NT2/D1 (cell line): ENCODE measurements at regions not wholly inside any gene's neighbourhood (a gene's known extent, or its start where the extent isn't known, plus 50 kb on each side); places are given as distances from the start of the nearest gene placed in this dataset.

Experiments used
- SUZ12 ChIP-seq: IDR thresholded peaks from 2 replicates; pipeline ENCODE4 v1.6.1; 2011; ENCODE audit not compliant: insufficient read length, insufficient read depth; ENCODE audit errors: extremely low read depth
- ZNF274 ChIP-seq: IDR thresholded peaks from 2 replicates; pipeline ENCODE4 v1.6.1; 2011; ENCODE audit warnings: mild to moderate bottlenecking, low read depth, low read length

DNA sequence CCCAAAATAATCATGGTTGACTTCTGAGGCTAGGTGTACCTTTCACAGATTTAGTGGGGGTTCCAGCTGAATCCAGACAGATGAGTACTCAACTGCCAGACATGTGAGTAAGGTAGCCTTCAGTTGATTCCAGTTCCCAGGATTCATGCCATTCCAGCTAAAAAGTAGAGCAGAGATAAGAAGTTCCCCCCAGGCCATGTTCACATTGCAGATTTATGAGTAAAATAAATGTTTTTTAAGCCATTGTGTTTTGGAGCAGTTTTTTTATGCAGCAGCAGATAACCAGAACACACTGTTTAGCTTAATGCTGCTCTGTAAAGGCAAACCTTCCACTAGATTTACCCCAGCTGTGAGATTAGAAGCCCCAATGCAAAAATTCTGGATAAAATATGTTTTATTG lies 245.0 kb downstream of the RFPL4B start:
- TF ChIP-seq SUZ12 (no peak), ZNF274 (no peak)
